Adrenal gland (tissue), 9 donors: ENCODE measurements at regions not wholly inside any gene's neighbourhood (a gene's known extent, or its start where the extent isn't known, plus 50 kb on each side); places are given as distances from the start of the nearest gene placed in this dataset.

Experiments
- DNase-seq, 7 donors: peaks; one replicate each; pipeline ENCODE4 v3.0.0-alpha.2; 2019 to 2020
- H3K27ac ChIP-seq, 5 donors: fragments of 200-600 bp; sonication (generic) in 4 of 5; 1 replicate in 3 of 5; 2 replicates in 2 of 5; pipeline versions ENCODE4 v1.5.1 to v1.8.0; 2016 to 2020; ENCODE audit warnings: mild to moderate bottlenecking in 1 of 5
- H3K27me3 ChIP-seq: fragments of 200-600 bp; 2 replicates; pipeline ENCODE4 v1.8.0; 2021
- H3K36me3 ChIP-seq, 2 donors: fragments of 200-600 bp; replicated peaks in 1 of 2; 1 replicate in 1 of 2; 2 replicates in 1 of 2; pipeline versions ENCODE4 v1.5.1 to v1.8.0; 2018 to 2022
- H3K4me1 ChIP-seq, 2 donors: fragments of 200-600 bp; replicated peaks in 1 of 2; 1 replicate in 1 of 2; 2 replicates in 1 of 2; pipeline versions ENCODE4 v1.5.1 to v1.8.0; 2018 to 2021
- H3K4me3 ChIP-seq, 4 donors: fragments of 200-600 bp; sonication (generic) in 3 of 4; one replicate each; pipeline ENCODE4 v1.5.1; 2016 to 2018
- H3K9me3 ChIP-seq, 3 donors: fragments of 200-600 bp; sonication (generic) in 1 of 3; replicated peaks in 1 of 3; 1 replicate in 2 of 3; 2 replicates in 1 of 3; pipeline versions ENCODE4 v1.5.1 to v1.8.0; 2016 to 2021
- CTCF ChIP-seq, 6 experiments: fragments of 450-650 bp in 4 of 6; fragments of 200-600 bp in 2 of 6; sonication (generic) in 1 of 6; IDR thresholded peaks; 1 replicate in 5 of 6; 2 replicates in 1 of 6; pipeline versions ENCODE4 v1.5.1 to v1.8.0; 2016 to 2021; ENCODE audit warnings: antibody characterized with exemption in 6 of 6, mild to moderate bottlenecking in 2 of 6, moderate library complexity in 1 of 6
- POLR2A ChIP-seq, 2 donors: fragments of 450-650 bp; IDR thresholded peaks; one replicate each; pipeline ENCODE4 v1.6.1; 2017; ENCODE audit warnings: antibody characterized with exemption in 2 of 2, mild to moderate bottlenecking in 2 of 2, moderate library complexity in 1 of 2
- WGBS, 4 donors: extraction: QIAGEN DNeasy Blood & Tissue Kit in 2 of 4; methylation state at CpG; one replicate each; pipeline versions ENCODE4 v1.1.5 to v1.1.7; 2013 to 2017; 5-methylcytosine and 5-hydroxymethylcytosine counted together
- intact Hi-C, 2 donors: fragments of 100-400 bp; cut with DNase I; formaldehyde crosslinking; loops; one replicate each; pipeline versions ENCODE4 v1.14.1 to v1.15.0; 2022 to 2023
- donor health status: healthy with polysubstance abuse.
- donor health status: Bipolar disorder and iron deficiency.
- donor health status: DM: yes; HTN: yes; CAD: no.
- donor health status: DM: no; HTN: no; CAD: no.
- donor health status: DM: no; HTN: no; CAD: no.

GRCh38 chr17:74076446-74076845 is 127.0 kb upstream of the RPL38 start:
- Histone ChIP-seq H3K4me3 (no peak overlapping the region), H3K9me3 (no peaks in the 10 kb centered on the region), H3K36me3 (no peaks in the 10 kb centered on the region), H3K27me3 (no peaks in the 10 kb centered on the region), H3K4me1 (no peaks in the 10 kb centered on the region), H3K27ac (no peak overlapping the region)
- intact Hi-C loops = no loop called here
- TF ChIP-seq CTCF (IDR thresholded peaks at IDR 0.05) = no peak
- TF ChIP-seq POLR2A (IDR thresholded peaks at IDR 0.05) = no peak
- WGBS, 4 donors = 75 to 100% (median 93%) methylated on average over 1 of the region's 1 CpG
- DNase-seq = no peak

GRCh38 chr17:74077231-74077630 is 126.2 kb upstream of the RPL38 start:
- TF ChIP-seq POLR2A (IDR thresholded peaks at IDR 0.05) = no peak
- no peak for TF ChIP-seq CTCF (IDR thresholded peaks at IDR 0.05)
- Histone ChIP-seq H3K4me1 (no peaks in the 10 kb centered on the region), H3K36me3 (no peaks in the 10 kb centered on the region), H3K27ac (no peak overlapping the region), H3K4me3 (no peak overlapping the region), H3K27me3 (no peaks in the 10 kb centered on the region), H3K9me3 (no peaks in the 10 kb centered on the region)
- no peak for DNase-seq
- intact Hi-C loops = no loop called here

DNA sequence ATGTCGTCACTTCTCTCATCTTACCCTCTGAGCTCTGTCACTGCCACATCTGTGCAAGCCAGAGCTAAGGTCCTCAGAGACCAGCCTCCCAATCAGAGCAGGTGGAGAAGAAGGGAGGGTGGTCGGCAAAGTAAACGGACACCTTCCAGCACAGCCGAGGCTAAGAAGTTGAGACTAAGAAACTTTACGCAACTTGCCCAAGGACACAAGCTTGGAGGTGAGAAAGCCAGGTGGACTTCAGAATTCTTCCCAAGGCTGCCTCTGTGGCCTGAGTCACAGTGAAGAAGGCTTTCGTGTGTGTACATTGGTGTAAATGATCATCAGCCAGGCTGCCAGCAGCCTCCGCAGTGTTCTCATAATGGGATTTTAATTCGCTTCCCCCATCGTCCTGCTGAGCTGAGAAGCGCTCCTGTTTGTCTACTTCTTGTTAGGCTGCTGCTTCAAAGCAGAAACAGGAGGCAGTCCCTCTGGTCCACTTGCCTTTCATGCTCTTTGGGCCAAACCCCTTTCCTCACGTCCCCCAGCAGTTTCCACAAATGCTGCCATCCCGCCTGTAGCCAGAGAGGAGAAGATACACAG is 125.0 kb upstream of the RPL38 start:
- TF ChIP-seq CTCF (IDR thresholded peaks at IDR 0.05) (no peak), POLR2A (IDR thresholded peaks at IDR 0.05) (no peak)
- no peak overlapping the region for H3K4me3 ChIP-seq
- no peaks in the 10 kb centered on the region for H3K27me3 ChIP-seq
- no peaks in the 10 kb centered on the region for H3K36me3 ChIP-seq
- no peaks in the 10 kb centered on the region for H3K4me1 ChIP-seq
- intact Hi-C loops = no loop called here
- H3K9me3 ChIP-seq = no peaks in the 10 kb centered on the region
- DNase-seq = no peak
- H3K27ac ChIP-seq = no peak overlapping the region
- 79 to 85% (median 80%) methylated on average over 11 to 12 of the region's 12 CpGs for WGBS, 4 donors

DNA sequence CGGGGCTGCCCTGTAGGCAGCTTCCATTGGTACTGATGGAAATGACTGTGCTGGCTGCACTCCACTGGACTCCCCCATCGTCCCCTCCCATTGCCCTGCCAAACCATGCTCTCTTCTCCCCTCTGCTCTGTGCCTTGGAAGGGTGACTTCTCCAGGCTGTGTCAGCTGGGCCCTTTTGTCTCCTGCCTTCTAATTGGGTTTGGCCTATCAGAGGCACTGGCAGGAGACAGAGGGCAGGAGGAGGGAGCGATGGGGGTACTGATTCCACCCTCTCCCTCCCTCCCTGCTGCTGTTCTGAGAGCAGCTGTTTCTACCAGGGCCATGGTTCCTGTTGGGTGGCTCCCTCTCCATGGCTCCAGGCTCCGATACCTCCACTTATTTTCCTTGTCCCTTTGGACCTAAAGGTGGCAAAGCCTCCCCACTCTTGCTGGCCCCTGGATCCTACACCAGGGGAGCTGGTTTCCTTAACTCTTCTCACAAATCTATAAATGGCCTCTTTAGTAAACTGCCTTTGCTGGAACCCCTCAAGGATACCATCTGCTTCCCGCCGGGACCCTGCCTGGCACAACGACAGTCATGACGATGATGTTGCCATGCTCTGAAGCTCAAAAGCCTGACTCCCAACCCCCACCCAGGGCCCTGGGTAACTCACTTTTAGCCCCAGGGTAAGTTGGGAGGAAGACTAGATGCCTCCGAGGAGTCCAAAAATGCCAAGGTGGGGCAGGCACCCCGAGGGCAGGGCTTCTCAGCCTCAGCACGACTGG is 123.8 kb upstream of the RPL38 start:
- WGBS, 4 donors = 72 to 92% (median 86%) methylated on average over 6 to 11 of the region's 11 CpGs
- no peaks in the 10 kb centered on the region for H3K9me3 ChIP-seq
- no peaks in the 10 kb centered on the region for H3K27me3 ChIP-seq
- no peak overlapping the region for H3K27ac ChIP-seq
- TF ChIP-seq CTCF (IDR thresholded peaks at IDR 0.05) (no peak), POLR2A (IDR thresholded peaks at IDR 0.05) (no peak)
- no peaks in the 10 kb centered on the region for H3K36me3 ChIP-seq
- intact Hi-C loops = no loop called here
- no peak overlapping the region for H3K4me3 ChIP-seq
- DNase-seq = no peak
- no peaks in the 10 kb centered on the region for H3K4me1 ChIP-seq
